Astrocyte of the cerebellum (primary cell): ENCODE measurements at regions not wholly inside any gene's neighbourhood (a gene's known extent, or its start where the extent isn't known, plus 50 kb on each side); places are given as distances from the start of the nearest gene placed in this dataset.

Experiments
- DNase-seq: peaks from one replicate; pipeline ENCODE4 v3.0.0-alpha.2; 2011; ENCODE audit warnings: low read depth
- H3K4me3 ChIP-seq: 2 replicates; pipeline ENCODE4 v1.5.1; 2011; ENCODE audit warnings: mild to moderate bottlenecking, low read depth, low read length, moderate library complexity
- CTCF ChIP-seq: IDR thresholded peaks from 2 replicates; pipeline ENCODE4 v1.5.1; 2012; ENCODE audit warnings: low read length, low read depth, moderate library complexity, mild to moderate bottlenecking; ENCODE audit errors: missing control alignments
- in situ Hi-C: cut with HindIII; loops from 2 replicates; pipeline ENCODE4 v1.10.0; 2017; ENCODE audit warnings: low sequenced_read_pairs

- no peak overlapping the region for H3K4me3 ChIP-seq
- no peak for DNase-seq
- TF ChIP-seq CTCF = no peak
- in situ Hi-C loops = no loop called here
These were observed 726.9 kb upstream of the PTBP2 start for GRCh38 chr1:95994643-95995042.

- no peak for TF ChIP-seq CTCF
- in situ Hi-C loops = no loop called here
- H3K4me3 ChIP-seq = no peak overlapping the region
- no peak for DNase-seq
These were observed 719.4 kb upstream of the PTBP2 start for GRCh38 chr1:96002201-96002600.

- no peak for DNase-seq
- TF ChIP-seq CTCF = no peak
- in situ Hi-C loops = no loop called here
- H3K4me3 ChIP-seq = no peak overlapping the region
These were observed 718.3 kb upstream of the PTBP2 start for GRCh38 chr1:96002969-96003964.

GRCh38 chr1:96009831-96010434, 711.7 kb upstream of the PTBP2 start:
- no peak overlapping the region for H3K4me3 ChIP-seq
- DNase-seq = no peak
- in situ Hi-C loops = no loop called here
- TF ChIP-seq CTCF = no peak

GRCh38 chr1:96011606-96012005, 710.0 kb upstream of the PTBP2 start:
- no peak for TF ChIP-seq CTCF
- H3K4me3 ChIP-seq = no peak overlapping the region
- in situ Hi-C loops = no loop called here
- no peak for DNase-seq

- no peak for DNase-seq
- no peak overlapping the region for H3K4me3 ChIP-seq
- in situ Hi-C loops = no loop called here
- no peak for TF ChIP-seq CTCF
These were observed 705.4 kb upstream of the PTBP2 start for GRCh38 chr1:96016219-96016618.
